H9 (cell line): ENCODE measurements at regions not wholly inside any gene's neighbourhood (a gene's known extent, or its start where the extent isn't known, plus 50 kb on each side); places are given as distances from the start of the nearest gene placed in this dataset.

Source experiments
- DNase-seq: peaks from one replicate; pipeline ENCODE4 v3.0.0-alpha.2; 2017
- H2AFZ ChIP-seq: one replicate; pipeline ENCODE4 v1.6.1; 2013; ENCODE audit warnings: mild to moderate bottlenecking, low read length, control low read depth, moderate library complexity
- H2AK5ac ChIP-seq: 2 replicates; pipeline ENCODE4 v1.6.1; 2013; ENCODE audit warnings: low read length, control low read depth, mixed read lengths; ENCODE audit not compliant: insufficient read length
- H2BK120ac ChIP-seq: one replicate; pipeline ENCODE4 v1.6.1; 2013; ENCODE audit warnings: low read depth, mild to moderate bottlenecking, low read length, control low read depth, inconsistent platforms; ENCODE audit not compliant: poor library complexity, severe bottlenecking
- H2BK12ac ChIP-seq: 2 replicates; pipeline ENCODE4 v1.6.1; 2013; ENCODE audit warnings: low read length, control low read depth, mixed read lengths, low read depth; ENCODE audit not compliant: insufficient read length
- H2BK15ac ChIP-seq: 2 replicates; pipeline ENCODE4 v1.6.1; 2013; ENCODE audit warnings: low read depth, low read length, control low read depth
- H2BK20ac ChIP-seq: one replicate; pipeline ENCODE4 v1.6.1; 2013; ENCODE audit warnings: low read depth, mild to moderate bottlenecking, low read length, control low read depth, inconsistent platforms; ENCODE audit not compliant: poor library complexity, severe bottlenecking
- H2BK5ac ChIP-seq: 2 replicates; pipeline ENCODE4 v1.6.1; 2013; ENCODE audit warnings: low read length, control low read depth, mixed read lengths; ENCODE audit not compliant: insufficient read length
- H3K14ac ChIP-seq: 2 replicates; pipeline ENCODE4 v1.6.1; 2013; ENCODE audit warnings: low read length, control low read depth; ENCODE audit not compliant: insufficient read depth
- H3K18ac ChIP-seq: 2 replicates; pipeline ENCODE4 v1.6.1; 2013; ENCODE audit warnings: low read depth, mild to moderate bottlenecking, mixed read lengths, low read length, control low read depth; ENCODE audit not compliant: insufficient read length
- H3K23ac ChIP-seq: 2 replicates; pipeline ENCODE4 v1.6.1; 2013; ENCODE audit warnings: low read length, control low read depth, mixed read lengths, low read depth; ENCODE audit not compliant: insufficient read length
- H3K23me2 ChIP-seq: 2 replicates; pipeline ENCODE4 v1.6.1; 2013; ENCODE audit warnings: low read depth, mild to moderate bottlenecking, mixed read lengths, low read length, control low read depth; ENCODE audit not compliant: insufficient read length, poor library complexity, severe bottlenecking
- H3K27ac ChIP-seq: 2 replicates; pipeline ENCODE4 v1.5.1; 2013; ENCODE audit warnings: low read length, control low read depth, mixed read lengths, low read depth; ENCODE audit not compliant: insufficient read length
- H3K27me3 ChIP-seq: 2 replicates; pipeline ENCODE4 v1.6.1; 2013; ENCODE audit warnings: low read length, control low read depth, inconsistent platforms; ENCODE audit not compliant: insufficient read depth
- H3K4ac ChIP-seq: 2 replicates; pipeline ENCODE4 v1.6.1; 2013; ENCODE audit warnings: low read depth, mild to moderate bottlenecking, control low read depth, inconsistent platforms, low read length, moderate library complexity
- H3K4me1 ChIP-seq: 2 replicates; pipeline ENCODE4 v1.6.1; 2013; ENCODE audit warnings: low read length, control low read depth, inconsistent platforms; ENCODE audit not compliant: insufficient read depth
- H3K4me2 ChIP-seq: 2 replicates; pipeline ENCODE4 v1.6.1; 2013; ENCODE audit warnings: low read length, control low read depth, mixed read lengths; ENCODE audit not compliant: insufficient read length, insufficient read depth
- H3K56ac ChIP-seq: 2 replicates; pipeline ENCODE4 v1.6.1; 2013; ENCODE audit warnings: low read depth, mild to moderate bottlenecking, mixed read lengths, low read length, control low read depth; ENCODE audit not compliant: insufficient read length
- H3K79me1 ChIP-seq: 2 replicates; pipeline ENCODE4 v1.6.1; 2013; ENCODE audit warnings: low read depth, mild to moderate bottlenecking, moderate library complexity, low read length, control low read depth, inconsistent platforms; ENCODE audit not compliant: insufficient read depth, poor library complexity, severe bottlenecking
- H3K79me2 ChIP-seq: 2 replicates; pipeline ENCODE4 v1.6.1; 2013; ENCODE audit warnings: low read length, control low read depth, inconsistent platforms; ENCODE audit not compliant: insufficient read depth
- H3K9ac ChIP-seq: 2 replicates; pipeline ENCODE4 v1.6.1; 2013; ENCODE audit warnings: low read length, control low read depth, mixed read lengths; ENCODE audit not compliant: insufficient read length; ENCODE audit errors: extremely low read depth
- H3K9me3 ChIP-seq: one replicate; pipeline ENCODE4 v1.6.1; 2013; ENCODE audit warnings: low read depth, low read length, inconsistent platforms; ENCODE audit not compliant: control insufficient read depth
- H3T11ph ChIP-seq: one replicate; pipeline ENCODE4 v1.6.1; 2013; ENCODE audit warnings: mild to moderate bottlenecking, low read length, control low read depth, inconsistent platforms
- H4K20me1 ChIP-seq: one replicate; pipeline ENCODE4 v1.6.1; 2013; ENCODE audit not compliant: control insufficient read depth, insufficient read length, insufficient read depth
- H4K5ac ChIP-seq: 2 replicates; pipeline ENCODE4 v1.6.1; 2013; ENCODE audit warnings: low read depth, mild to moderate bottlenecking, mixed read lengths, low read length, control low read depth; ENCODE audit not compliant: insufficient read length
- H4K8ac ChIP-seq: replicated peaks from 2 replicates; pipeline ENCODE4 v1.6.1; 2013; ENCODE audit warnings: low read length, control low read depth, mixed read lengths, low read depth; ENCODE audit not compliant: insufficient read length
- H4K91ac ChIP-seq: 2 replicates; pipeline ENCODE4 v1.6.1; 2013; ENCODE audit warnings: low read depth, mild to moderate bottlenecking, moderate library complexity, mixed read lengths, low read length, control low read depth; ENCODE audit not compliant: insufficient read length
- H3K27ac Mint-ChIP-seq, 3 experiments: 2 replicates in 2 of 3; 3 replicates in 1 of 3; pipeline ENCODE4 v1.8.0; 2020 to 2021; ENCODE audit warnings: mixed read lengths in 3 of 3, mild to moderate bottlenecking in 1 of 3, moderate library complexity in 1 of 3
- H3K27me3 Mint-ChIP-seq: 2 replicates; pipeline ENCODE4 v1.8.0; 2021; ENCODE audit warnings: low read depth, mild to moderate bottlenecking, moderate library complexity, mixed read lengths
- H3K36me3 Mint-ChIP-seq, 3 experiments: 2 replicates in 2 of 3; 3 replicates in 1 of 3; pipeline ENCODE4 v1.8.0; 2020 to 2021; ENCODE audit warnings: low read depth in 3 of 3, mixed read lengths in 3 of 3; ENCODE audit not compliant: insufficient read depth in 1 of 3
- H3K4me1 Mint-ChIP-seq, 2 experiments: 2 replicates each; pipeline ENCODE4 v1.8.0; 2020; ENCODE audit warnings: mixed read lengths in 2 of 2
- H3K4me3 Mint-ChIP-seq, 2 experiments: 2 replicates in 1 of 2; 3 replicates in 1 of 2; pipeline ENCODE4 v1.8.0; 2020 to 2021; ENCODE audit warnings: mild to moderate bottlenecking in 2 of 2, mixed read lengths in 2 of 2, moderate library complexity in 1 of 2
- H3K9me3 Mint-ChIP-seq, 2 experiments: 2 replicates in 1 of 2; 3 replicates in 1 of 2; pipeline ENCODE4 v1.8.0; 2020; ENCODE audit warnings: mild to moderate bottlenecking in 2 of 2, mixed read lengths in 2 of 2, moderate library complexity in 1 of 2
- CTCF ChIP-seq: fragments of 200-600 bp; sonication (generic); conservative IDR thresholded peaks from 3 replicates; pipeline ENCODE4 v1.8.0; 2021; ENCODE audit warnings: antibody characterized with exemption, mild to moderate bottlenecking
- WGBS: extraction: QIAGEN DNeasy Blood & Tissue Kit; methylation state at CpG from one replicate; pipeline ENCODE4 v1.1.7; 2013; ENCODE audit warnings: missing lambda C conversion rate, low lambda C conversion rate, mixed read lengths; ENCODE audit not compliant: insufficient read length; ENCODE audit errors: extremely low coverage; 5-methylcytosine and 5-hydroxymethylcytosine counted together

- no peak for TF ChIP-seq CTCF
- no peak overlapping the region for H3K4ac ChIP-seq
These were observed 84.3 kb upstream of the SYN3 start for GRCh38 chr22:33142282-33143055.

More at GRCh38 chr22:33142282-33143055, 84.3 kb upstream of the SYN3 start:
- H3K56ac ChIP-seq, result no peak overlapping the region
- H3K9me3 Mint-ChIP-seq, result peaks cover 11 to 13% of the 10 kb centered on the region in 2 experiments; a peak in 4 of 5 replicates
- H2BK15ac ChIP-seq, result no peak overlapping the region
- no peak overlapping the region for H4K5ac ChIP-seq
- no peaks in the 10 kb centered on the region for H3K79me1 ChIP-seq
- DNase-seq, result no peak
- H2BK20ac ChIP-seq, result no peak overlapping the region
- no peak overlapping the region for H2BK5ac ChIP-seq
- no peak overlapping the region for H2BK12ac ChIP-seq
- H3K4me2 ChIP-seq, result no peak overlapping the region
- H3K4me1 Mint-ChIP-seq, result peaks cover 7 to 8% of the 10 kb centered on the region in 2 experiments; a peak in 2 of 4 replicates
- no peaks in the 10 kb centered on the region for H3K23me2 ChIP-seq
- no peak overlapping the region for H3K27ac Mint-ChIP-seq
- WGBS, result no CpG with 5 or more reads among the region's 4 CpGs
- H3K23ac ChIP-seq, result no peak overlapping the region
- H3K9ac ChIP-seq, result no peak overlapping the region
- H3K36me3 Mint-ChIP-seq, result peaks cover 0 to 1% (median 0%) of the 10 kb centered on the region in 3 experiments; a peak in 1 of 7 replicates
- no peaks in the 10 kb centered on the region for H3K79me2 ChIP-seq
- H3K9me3 ChIP-seq, result no peaks in the 10 kb centered on the region
- no peaks in the 10 kb centered on the region; the same call in 1 of the 2 replicates for H3K4me1 ChIP-seq
- H2BK120ac ChIP-seq, result no peak overlapping the region
- H3K27me3 Mint-ChIP-seq, result peaks cover 72% of the 10 kb centered on the region
- no peak overlapping the region for H2AK5ac ChIP-seq
- no peak overlapping the region for H4K91ac ChIP-seq
- no peaks in the 10 kb centered on the region for H4K20me1 ChIP-seq
- H3K27me3 ChIP-seq, result no peaks in the 10 kb centered on the region
- H2AFZ ChIP-seq, result no peak overlapping the region
- no peak overlapping the region for H3K14ac ChIP-seq
- H3K4me3 Mint-ChIP-seq, result no peak overlapping the region
- no peak overlapping the region for H3K18ac ChIP-seq
- no peak overlapping the region for H3T11ph ChIP-seq
- no peak overlapping the region for H4K8ac ChIP-seq
- no peak overlapping the region for H3K27ac ChIP-seq
